HL-60/S4 treated with phorbol 12-myristate 13-acetate at 8.2 ng/mL for 4 days and 3 days (cell line): ENCODE measurements at regions not wholly inside any gene's neighbourhood (a gene's known extent, or its start where the extent isn't known, plus 50 kb on each side); places are given as distances from the start of the nearest gene placed in this dataset.
"Not testable (repeated sequence)": the region's sequence is repeated elsewhere in the genome, so short reads cannot be mapped to it uniquely, and the experiment has no call there.

Source experiments
- in situ Hi-C: fragments of 300-500 bp; cut with MboI; formaldehyde crosslinking; loops from 2 replicates; pipeline ENCODE4 v1.15.0; 2022; ENCODE audit warnings: low sequenced_read_pairs

GRCh38 chrX:3815896-3816664 is 102.6 kb upstream of the PRKX start:
- in situ Hi-C loops, result no loop called here

- in situ Hi-C loops, result no loop called here
Observed at GRCh38 chrX:3811331-3812311, 98.2 kb upstream of the PRKX start.

GRCh38 chrX:3807906-3808305 is 94.5 kb upstream of the PRKX start:
- in situ Hi-C loops, result no loop called here

DNA sequence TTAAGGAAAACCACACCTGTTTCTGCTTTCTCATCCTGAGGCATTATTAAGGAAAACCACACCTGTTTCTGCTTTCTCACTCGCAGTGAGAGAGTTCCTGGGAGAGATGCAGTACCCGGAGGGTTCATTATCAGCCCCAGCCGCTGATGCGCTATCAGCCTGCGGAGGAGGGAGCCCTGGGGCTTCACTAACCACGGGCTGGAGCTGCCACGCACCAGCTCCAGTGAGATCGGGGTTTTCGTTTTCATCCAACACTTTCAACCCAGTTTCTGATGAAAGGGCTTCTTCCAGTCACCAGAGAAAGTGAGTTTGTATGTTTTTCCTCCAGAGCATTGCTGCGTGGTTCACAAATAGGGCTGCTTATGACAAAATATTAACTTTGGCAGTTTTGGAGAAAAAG is 93.2 kb upstream of the PRKX start:
- in situ Hi-C loops, result no loop called here

DNA sequence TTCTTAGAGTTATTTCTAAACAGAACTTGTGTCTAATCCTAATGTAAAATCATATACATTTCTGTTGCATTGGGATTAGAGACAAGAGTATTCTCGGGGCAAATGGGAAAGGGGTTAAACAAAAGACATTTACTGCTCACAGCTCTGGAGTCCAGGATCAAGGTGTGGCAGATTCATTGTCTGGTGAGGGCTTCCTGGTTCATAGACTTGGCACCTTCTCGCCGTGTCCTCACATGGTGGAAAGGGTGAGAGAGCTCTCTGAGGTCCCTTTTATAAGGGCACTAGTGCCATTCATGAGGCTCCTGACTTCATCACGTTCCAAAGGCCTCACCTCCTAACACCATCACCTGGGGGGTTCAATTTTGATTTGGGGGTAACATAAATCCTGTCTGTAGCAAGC is 90.3 kb upstream of the PRKX start:
- in situ Hi-C loops, result no loop called here

DNA sequence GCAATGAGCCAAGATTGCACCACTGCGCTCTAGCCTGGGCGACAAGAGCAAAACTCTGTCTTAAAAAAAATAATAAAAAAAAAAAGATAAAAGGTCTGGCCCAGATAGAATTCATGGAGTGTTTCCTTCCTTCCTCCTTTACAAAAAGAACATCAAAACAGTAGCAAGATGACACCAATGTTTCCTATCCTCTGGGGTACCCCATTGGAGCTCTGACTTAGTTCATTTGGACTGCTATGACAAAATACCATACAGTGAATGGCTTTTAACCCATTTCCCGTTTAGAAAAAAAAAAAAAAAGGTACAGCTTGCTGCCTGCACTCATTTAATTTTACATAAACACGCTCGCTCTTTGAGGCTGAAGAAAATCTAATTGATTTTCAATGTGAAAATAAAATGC is 89.9 kb upstream of the PRKX start:
- in situ Hi-C loops, result no loop called here

DNA sequence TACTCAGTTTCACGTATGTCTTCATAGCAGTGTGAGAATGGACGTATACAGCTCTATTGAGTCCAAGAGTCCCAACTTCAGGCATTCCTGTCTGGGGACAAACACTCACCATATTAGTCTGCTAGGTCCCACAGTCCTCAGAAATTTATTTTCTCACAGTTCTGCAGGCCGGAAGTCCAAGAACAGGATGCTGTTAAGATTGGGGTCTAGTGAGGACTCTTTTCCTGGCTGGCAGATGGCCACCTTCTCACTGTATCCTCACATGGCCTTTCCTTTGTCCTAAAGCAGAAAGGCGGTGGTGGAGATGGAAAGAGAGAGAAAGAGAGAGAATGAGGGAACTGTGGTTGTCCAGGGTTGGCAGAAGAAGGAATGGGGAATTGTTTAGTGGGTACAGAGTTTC is 82.0 kb upstream of the PRKX start:
- in situ Hi-C loops, result not testable (repeated sequence)

DNA sequence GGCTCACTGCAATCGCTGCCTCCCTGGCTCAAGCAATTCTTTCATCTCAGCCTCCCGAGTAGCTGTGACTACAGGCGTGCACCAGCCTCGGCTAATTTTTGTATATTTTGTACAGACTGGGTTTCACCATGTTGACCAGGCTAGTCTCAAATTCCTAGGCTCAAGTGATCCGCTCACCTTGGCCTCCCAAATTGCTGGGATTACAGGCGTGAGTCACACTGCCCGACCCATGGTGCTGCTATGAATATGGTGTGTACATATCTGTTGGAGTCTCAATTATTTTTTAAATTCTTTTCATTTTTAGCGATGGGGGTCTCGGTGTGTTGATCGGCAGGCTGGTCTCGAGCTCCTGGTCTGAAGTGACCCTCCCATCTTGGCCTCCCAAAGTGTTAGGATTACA is 78.0 kb upstream of the PRKX start:
- in situ Hi-C loops, result no loop called here

DNA sequence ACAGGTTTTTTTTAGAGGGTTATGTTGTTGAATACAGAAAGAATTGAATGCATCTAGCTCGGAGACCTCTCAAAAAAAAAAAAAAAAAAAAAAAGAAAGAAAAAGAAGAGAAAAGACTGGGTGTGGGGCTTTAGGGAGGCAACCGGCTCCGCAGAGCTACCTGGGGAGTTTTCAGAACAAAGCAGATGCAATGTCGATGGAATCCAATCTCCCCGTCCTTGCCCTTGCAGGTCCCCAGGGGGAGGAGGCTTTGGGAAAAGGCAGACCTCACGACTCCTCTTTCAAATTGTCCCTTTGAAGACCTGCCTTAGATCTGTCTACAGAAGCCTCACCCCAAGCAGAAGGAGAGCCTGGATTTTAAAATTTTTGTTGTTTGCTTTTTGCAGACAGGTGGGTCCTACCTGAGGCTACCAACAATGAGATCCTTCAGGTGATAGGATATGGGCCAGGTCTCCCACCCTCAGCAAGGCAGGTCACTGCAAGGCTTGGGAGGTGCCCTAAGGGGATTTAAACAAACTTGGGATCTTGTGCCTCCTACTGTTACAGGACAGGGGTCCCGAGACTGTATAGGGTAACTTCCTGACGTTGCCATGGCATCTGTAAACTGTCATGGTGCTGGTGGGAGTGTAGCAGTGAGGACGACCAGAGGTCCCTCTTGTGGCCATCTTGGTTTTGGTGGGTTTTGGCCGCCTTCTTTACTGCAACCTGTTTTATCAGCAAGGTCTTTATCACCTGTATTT is 75.2 kb upstream of the PRKX start:
- in situ Hi-C loops, result no loop called here

GRCh38 chrX:3787856-3788255 is 74.4 kb upstream of the PRKX start:
- in situ Hi-C loops, result no loop called here

GRCh38 chrX:3785822-3786221 is 72.4 kb upstream of the PRKX start:
- in situ Hi-C loops, result not testable (repeated sequence)

- in situ Hi-C loops, result no loop called here
Observed at GRCh38 chrX:3780564-3780963, 67.1 kb upstream of the PRKX start.

DNA sequence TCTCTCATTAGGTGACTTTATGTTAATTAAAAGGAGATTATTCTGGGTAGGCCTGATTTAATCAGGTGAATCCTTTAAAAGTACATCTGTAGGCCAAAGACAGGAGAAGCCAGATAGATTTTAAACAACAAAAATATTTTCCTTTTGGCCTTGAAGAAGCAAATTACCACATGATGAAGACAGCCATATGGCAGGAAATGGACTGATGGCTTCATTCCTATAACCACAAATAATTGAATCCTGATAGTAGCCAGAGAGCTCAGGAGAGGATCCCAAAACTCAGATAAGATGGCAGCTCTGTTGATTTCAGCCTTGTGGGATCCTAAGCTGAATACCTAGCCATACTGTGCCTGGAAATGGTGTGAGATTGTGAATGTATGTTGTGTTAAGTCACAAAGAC is 66.1 kb upstream of the PRKX start:
- in situ Hi-C loops, result no loop called here

DNA sequence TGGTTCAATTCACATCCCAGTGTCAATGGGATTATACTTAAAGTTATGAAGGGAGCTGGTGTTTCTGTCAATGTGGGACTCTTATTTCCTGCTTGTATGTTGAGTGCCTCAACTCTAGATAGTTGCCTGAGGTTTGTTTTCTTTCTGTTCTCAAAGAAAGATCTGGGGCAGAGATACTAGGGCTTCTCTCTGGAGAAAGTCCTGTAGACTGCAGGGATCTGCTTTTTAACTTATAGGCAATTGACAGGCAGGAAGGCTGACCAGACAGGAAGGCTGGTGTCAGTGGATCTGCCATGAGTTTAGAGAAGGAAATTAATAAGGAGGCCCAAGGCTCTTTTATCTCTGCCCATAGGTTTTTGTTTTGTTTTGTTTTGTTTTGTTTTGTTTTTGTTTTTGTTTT is 64.0 kb upstream of the PRKX start:
- in situ Hi-C loops, result no loop called here

- in situ Hi-C loops, result no loop called here
Observed at GRCh38 chrX:3771766-3772165, 58.3 kb upstream of the PRKX start.

DNA sequence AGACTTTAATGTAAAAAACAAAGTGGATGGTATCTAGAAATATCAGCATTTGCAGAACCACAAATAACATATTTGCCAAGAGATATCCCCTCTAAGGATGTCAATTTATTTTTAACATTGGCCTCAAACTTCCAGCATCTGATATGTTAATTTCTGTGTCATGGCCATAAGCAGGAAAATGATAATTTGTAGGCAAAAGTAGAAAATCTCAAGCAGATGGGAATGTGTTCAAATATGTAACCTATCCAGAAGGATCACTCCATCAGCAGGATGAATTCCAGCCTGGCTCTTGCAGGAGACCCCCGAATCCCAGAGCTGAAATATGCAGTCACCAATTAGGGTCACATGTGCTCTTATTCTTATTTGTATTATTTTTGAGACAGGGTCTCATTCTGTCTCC is 55.4 kb upstream of the PRKX start:
- in situ Hi-C loops, result no loop called here
